Glutamatergic neuron (in vitro differentiated cells): ENCODE measurements at regions not wholly inside any gene's neighbourhood (a gene's known extent, or its start where the extent isn't known, plus 50 kb on each side); places are given as distances from the start of the nearest gene placed in this dataset.

Experiments used
- DNase-seq: peaks from one replicate; pipeline ENCODE4 v3.0.0; 2022
- H3K27ac Mint-ChIP-seq: one replicate; pipeline ENCODE4 v1.8.0; 2020; ENCODE audit warnings: mild to moderate bottlenecking, mixed read lengths, inconsistent platforms; ENCODE audit not compliant: unreplicated experiment
- H3K27me3 Mint-ChIP-seq: one replicate; pipeline ENCODE4 v1.8.0; 2020; ENCODE audit warnings: mild to moderate bottlenecking, moderate library complexity, mixed read lengths, inconsistent platforms; ENCODE audit not compliant: unreplicated experiment
- H3K36me3 Mint-ChIP-seq: one replicate; pipeline ENCODE4 v1.8.0; 2020; ENCODE audit warnings: mild to moderate bottlenecking, mixed read lengths, inconsistent platforms; ENCODE audit not compliant: unreplicated experiment
- H3K4me1 Mint-ChIP-seq: one replicate; pipeline ENCODE4 v1.8.0; 2020; ENCODE audit warnings: mild to moderate bottlenecking, low read depth, mixed read lengths, inconsistent platforms; ENCODE audit not compliant: unreplicated experiment
- H3K4me3 Mint-ChIP-seq: one replicate; pipeline ENCODE4 v1.8.0; 2020; ENCODE audit warnings: mild to moderate bottlenecking, mixed read lengths, inconsistent platforms; ENCODE audit not compliant: unreplicated experiment
- H3K9me3 Mint-ChIP-seq: one replicate; pipeline ENCODE4 v1.8.0; 2020; ENCODE audit warnings: mild to moderate bottlenecking, moderate library complexity, mixed read lengths, inconsistent platforms; ENCODE audit not compliant: unreplicated experiment
- CTCF ChIP-seq: fragments of 200-600 bp; sonication (generic); IDR thresholded peaks from one replicate; pipeline ENCODE4 v1.5.0; 2021; ENCODE audit not compliant: partially characterized antibody, unreplicated experiment

DNA sequence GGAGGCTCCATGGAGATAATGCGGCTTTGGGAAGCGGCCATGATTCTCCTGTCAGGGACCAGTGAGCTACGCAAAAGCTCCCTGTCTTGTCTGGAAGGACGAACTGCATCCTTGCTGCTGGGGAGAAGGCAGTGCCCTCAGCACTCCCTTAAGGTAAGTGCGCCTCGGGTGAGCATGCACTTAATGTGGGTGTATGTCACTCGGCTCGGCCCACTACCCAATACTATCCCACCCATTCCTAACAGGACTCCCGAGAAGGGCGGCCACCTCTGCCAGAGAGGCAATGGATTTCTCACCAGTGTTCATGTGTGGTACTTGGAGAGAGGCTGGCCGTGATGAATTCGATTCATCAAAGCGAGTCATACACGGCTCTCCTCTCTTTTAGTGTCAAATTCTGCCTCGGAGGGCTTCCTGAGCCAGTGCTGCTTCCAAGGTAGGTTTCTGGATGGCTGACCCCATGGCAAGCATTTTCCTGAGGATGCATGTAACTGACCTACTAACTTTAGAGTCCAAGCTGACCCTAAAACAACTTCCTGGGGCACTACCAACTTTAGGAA, 151.7 kb upstream of the RTL1 start:
- no peak for TF ChIP-seq CTCF
- DNase-seq, result no peak
- no peak overlapping the region for H3K27ac Mint-ChIP-seq
- H3K4me1 Mint-ChIP-seq, result peaks cover 6% of the 10 kb centered on the region
- H3K27me3 Mint-ChIP-seq, result peaks cover 3% of the 10 kb centered on the region
- H3K36me3 Mint-ChIP-seq, result peaks cover 28% of the 10 kb centered on the region
- no peak overlapping the region for H3K4me3 Mint-ChIP-seq
- peaks cover 5% of the 10 kb centered on the region for H3K9me3 Mint-ChIP-seq

- Mint-ChIP-seq H3K27me3 (peaks cover 3% of the 10 kb centered on the region), H3K9me3 (peaks cover 7% of the 10 kb centered on the region), H3K4me1 (peaks cover 6% of the 10 kb centered on the region), H3K27ac (no peak overlapping the region), H3K4me3 (no peak overlapping the region), H3K36me3 (peaks cover 29% of the 10 kb centered on the region)
- no peak for DNase-seq
- no peak for TF ChIP-seq CTCF
These were observed 152.4 kb upstream of the RTL1 start for GRCh38 chr14:101055776-101056374.

- Mint-ChIP-seq H3K27me3 (peaks cover 3% of the 10 kb centered on the region), H3K4me3 (no peak overlapping the region), H3K36me3 (peaks cover 33% of the 10 kb centered on the region), H3K27ac (no peak overlapping the region), H3K4me1 (peaks cover 6% of the 10 kb centered on the region), H3K9me3 (peaks cover 9% of the 10 kb centered on the region)
- TF ChIP-seq CTCF, result no peak
- no peak for DNase-seq
These were observed 152.9 kb upstream of the RTL1 start for GRCh38 chr14:101056446-101056845.

- Mint-ChIP-seq H3K9me3 (peaks cover 10% of the 10 kb centered on the region), H3K36me3 (peaks cover 33% of the 10 kb centered on the region), H3K4me3 (no peak overlapping the region), H3K27me3 (peaks cover 3% of the 10 kb centered on the region), H3K4me1 (peaks cover 6% of the 10 kb centered on the region), H3K27ac (no peak overlapping the region)
- no peak for DNase-seq
- TF ChIP-seq CTCF, result no peak
These were observed 153.9 kb upstream of the RTL1 start for GRCh38 chr14:101057394-101057793.

- DNase-seq, result no peak
- Mint-ChIP-seq H3K27ac (peak overlapping the region; percentile 56), H3K4me1 (peaks cover 7% of the 10 kb centered on the region), H3K36me3 (peaks cover 28% of the 10 kb centered on the region), H3K4me3 (no peak overlapping the region), H3K27me3 (no peaks in the 10 kb centered on the region), H3K9me3 (peaks cover 11% of the 10 kb centered on the region)
- TF ChIP-seq CTCF, result no peak
These were observed 155.0 kb upstream of the RTL1 start for GRCh38 chr14:101058571-101058970.
